ENCODE measurements at regions not wholly inside any gene's neighbourhood (a gene's known extent, or its start where the extent isn't known, plus 50 kb on each side); places are given as distances from the start of the nearest gene placed in this dataset.
"Not testable (repeated sequence)": the region's sequence is repeated elsewhere in the genome, so short reads cannot be mapped to it uniquely, and the experiment has no call there.

GRCh38 chr4:126396121-126396520 is 1081.4 kb downstream of the FAT4 start:
- DNase-seq (ENCODE audit: low spot score) (no peak), ATAC-seq (no peak)
- intact Hi-C loops (cut with DNase I), result no loop called here

GRCh38 chr4:126396703-126397102 is 1081.9 kb downstream of the FAT4 start:
- DNase-seq (ENCODE audit: low spot score) (no peak), ATAC-seq (no peak)
- intact Hi-C loops (cut with DNase I), result no loop called here

GRCh38 chr4:126404549-126404948 is 1089.8 kb downstream of the FAT4 start:
- DNase-seq (ENCODE audit: low spot score) (no peak), ATAC-seq (no peak)
- intact Hi-C loops (cut with DNase I), result no loop called here

GRCh38 chr4:126405369-126405982 is 1090.7 kb downstream of the FAT4 start:
- DNase-seq (ENCODE audit: low spot score) (no peak), ATAC-seq (peak; percentile 20)
- intact Hi-C loops (cut with DNase I), result no loop called here

GRCh38 chr4:126409746-126410145 is 1095.0 kb downstream of the FAT4 start:
- intact Hi-C loops (cut with DNase I), result no loop called here
- DNase-seq (ENCODE audit: low spot score) (no peak), ATAC-seq (no peak)

- DNase-seq (ENCODE audit: low spot score) (no peak), ATAC-seq (no peak)
- intact Hi-C loops (cut with DNase I), result no loop called here
These were observed 1096.3 kb downstream of the FAT4 start for GRCh38 chr4:126411047-126411446.

GRCh38 chr4:126412310-126412709 is 1097.6 kb downstream of the FAT4 start:
- ATAC-seq; DNase-seq (ENCODE audit: low spot score); intact Hi-C loops (cut with DNase I): not testable (repeated sequence)

GRCh38 chr4:126414741-126415140 is 1100.0 kb downstream of the FAT4 start:
- ATAC-seq (no peak), DNase-seq (ENCODE audit: low spot score) (no peak)
- intact Hi-C loops (cut with DNase I), result no loop called here

- intact Hi-C loops (cut with DNase I), result no loop called here
- no peak for ATAC-seq
- no peak for DNase-seq (ENCODE audit: low spot score)
These were observed 1104.5 kb downstream of the FAT4 start for GRCh38 chr4:126419266-126419665.

GRCh38 chr4:126427853-126428252 is 1113.1 kb downstream of the FAT4 start:
- no peak for ATAC-seq
- intact Hi-C loops (cut with DNase I), result no loop called here
- DNase-seq (ENCODE audit: low spot score), result no peak

- ATAC-seq, result no peak
- intact Hi-C loops (cut with DNase I), result no loop called here
These were observed 1116.3 kb downstream of the FAT4 start for GRCh38 chr4:126431049-126431448.

GRCh38 chr4:126435491-126435890 is 1120.7 kb downstream of the FAT4 start:
- DNase-seq (ENCODE audit: low spot score), result no peak
- intact Hi-C loops (cut with DNase I), result no loop called here
- no peak for ATAC-seq

More at GRCh38 chr4:126431049-126431448, 1116.3 kb downstream of the FAT4 start:
- DNase-seq (ENCODE audit: low spot score), result no peak

GRCh38 chr4:126440297-126440696 is 1125.5 kb downstream of the FAT4 start:
- DNase-seq (ENCODE audit: low spot score) (no peak), ATAC-seq (no peak)
- intact Hi-C loops (cut with DNase I), result no loop called here

GRCh38 chr4:126441173-126442035 is 1126.6 kb downstream of the FAT4 start:
- intact Hi-C loops (cut with DNase I), result no loop called here
- DNase-seq (ENCODE audit: low spot score) (no peak), ATAC-seq (peak; percentile 26)

GRCh38 chr4:126445596-126445995 is 1130.8 kb downstream of the FAT4 start:
- intact Hi-C loops (cut with DNase I), result no loop called here
- no peak for DNase-seq (ENCODE audit: low spot score)
- ATAC-seq, result no peak

- ATAC-seq (no peak), DNase-seq (ENCODE audit: low spot score) (no peak)
- intact Hi-C loops (cut with DNase I), result no loop called here
These were observed 1132.2 kb downstream of the FAT4 start for GRCh38 chr4:126446917-126447316.

- DNase-seq (ENCODE audit: low spot score) (no peak), ATAC-seq (no peak)
- intact Hi-C loops (cut with DNase I), result no loop called here
These were observed 1133.5 kb downstream of the FAT4 start for GRCh38 chr4:126448086-126448845.

GRCh38 chr4:126451237-126451873 is 1136.6 kb downstream of the FAT4 start:
- DNase-seq (ENCODE audit: low spot score), result no peak
- ATAC-seq, result no peak
- intact Hi-C loops (cut with DNase I), result no loop called here

GRCh38 chr4:126455865-126456264 is 1141.1 kb downstream of the FAT4 start:
- no peak for ATAC-seq
- no peak for DNase-seq (ENCODE audit: low spot score)
- intact Hi-C loops (cut with DNase I), result no loop called here

All from sciatic nerve (tissue), 2 donors.